ENCODE measurements at regions not wholly inside any gene's neighbourhood (a gene's known extent, or its start where the extent isn't known, plus 50 kb on each side); places are given as distances from the start of the nearest gene placed in this dataset.

DNA sequence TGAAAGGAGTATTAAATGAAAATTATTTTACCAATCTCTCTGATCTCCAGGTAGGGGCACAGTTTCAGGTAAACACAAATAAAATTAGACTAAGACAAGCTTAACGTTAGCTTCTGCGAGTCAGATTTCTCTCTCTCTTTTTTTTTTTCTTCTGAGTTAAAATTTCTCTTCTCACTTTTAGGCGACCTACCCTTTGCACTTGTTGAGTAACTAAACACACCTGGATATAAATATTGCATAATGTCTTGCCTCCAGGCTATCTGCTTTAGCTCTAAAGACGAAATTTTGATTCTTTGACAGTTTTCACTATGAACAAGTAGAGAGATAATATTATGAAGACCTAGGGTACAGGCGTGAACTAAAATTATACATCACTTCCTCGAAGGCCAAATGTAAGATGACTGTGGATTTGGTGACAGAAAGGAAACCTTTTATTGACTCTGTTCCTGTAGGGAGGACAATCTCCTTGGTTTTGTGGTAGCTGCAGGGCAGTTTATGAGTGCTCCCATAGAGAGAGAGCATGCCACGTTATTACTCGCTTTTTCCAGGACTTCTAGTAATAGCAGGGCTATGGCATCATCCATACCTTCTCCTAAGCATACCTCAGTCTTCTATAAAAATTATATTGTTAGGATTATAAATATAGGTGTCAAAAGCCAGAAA is 303.8 kb upstream of the NEGR1 start:
- no peak for TF ChIP-seq GATA3 (IDR thresholded peaks at IDR 0.05; ENCODE audit: low read depth, low read length)
- TF ChIP-seq GATA2 (IDR thresholded peaks at IDR 0.05; ENCODE audit: low read depth, low read length): no peak

- TF ChIP-seq GATA2 (IDR thresholded peaks at IDR 0.05; ENCODE audit: low read depth, low read length) (no peak), GATA3 (IDR thresholded peaks at IDR 0.05; ENCODE audit: low read depth, low read length) (no peak)
Measured at GRCh38 chr1:72579629-72580028, 297.3 kb upstream of the NEGR1 start.

DNA sequence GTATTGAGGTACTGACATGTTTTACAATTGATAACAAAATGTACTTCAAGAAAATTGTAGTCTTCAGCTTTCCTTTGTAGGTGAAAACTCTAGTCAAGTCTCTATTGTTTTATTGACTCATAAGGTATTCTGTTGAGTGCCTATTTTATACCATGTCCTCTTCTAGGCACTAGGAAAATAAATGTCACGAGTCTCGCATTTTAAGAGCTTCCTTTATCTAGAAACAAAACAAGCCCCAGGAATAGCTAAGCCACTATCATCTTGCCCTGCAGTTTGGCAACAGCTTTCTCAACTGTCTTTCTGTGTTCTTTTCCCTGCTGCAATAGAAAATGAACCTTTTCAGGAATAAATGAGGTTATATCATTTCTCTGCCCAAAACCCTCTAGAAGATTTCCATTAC is 288.5 kb upstream of the NEGR1 start:
- TF ChIP-seq GATA2 (IDR thresholded peaks at IDR 0.05; ENCODE audit: low read depth, low read length) (no peak), GATA3 (IDR thresholded peaks at IDR 0.05; ENCODE audit: low read depth, low read length) (no peak)

GRCh38 chr1:72568113-72568512 is 285.8 kb upstream of the NEGR1 start:
- TF ChIP-seq GATA3 (IDR thresholded peaks at IDR 0.05; ENCODE audit: low read depth, low read length): no peak
- no peak for TF ChIP-seq GATA2 (IDR thresholded peaks at IDR 0.05; ENCODE audit: low read depth, low read length)

DNA sequence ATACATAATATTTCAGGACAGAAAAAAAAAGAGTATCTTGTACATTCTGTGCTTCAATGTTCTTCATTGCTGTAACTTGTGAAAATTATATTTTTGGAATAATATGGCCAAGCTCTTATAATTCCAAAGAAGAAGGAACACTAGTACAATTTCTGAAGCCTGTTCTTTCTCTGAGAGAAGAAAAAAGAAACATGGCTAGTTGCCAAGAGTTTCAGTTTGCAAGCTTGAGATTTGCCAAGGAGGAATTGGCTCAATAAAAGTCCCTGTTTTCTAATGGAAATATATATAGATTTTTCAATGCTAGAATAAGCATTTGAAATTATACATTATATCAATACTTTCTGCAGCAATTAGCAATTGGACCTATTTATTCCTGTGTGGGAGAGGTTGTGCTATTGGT is 285.2 kb upstream of the NEGR1 start:
- TF ChIP-seq GATA2 (IDR thresholded peaks at IDR 0.05; ENCODE audit: low read depth, low read length) (no peak), GATA3 (IDR thresholded peaks at IDR 0.05; ENCODE audit: low read depth, low read length) (no peak)

DNA sequence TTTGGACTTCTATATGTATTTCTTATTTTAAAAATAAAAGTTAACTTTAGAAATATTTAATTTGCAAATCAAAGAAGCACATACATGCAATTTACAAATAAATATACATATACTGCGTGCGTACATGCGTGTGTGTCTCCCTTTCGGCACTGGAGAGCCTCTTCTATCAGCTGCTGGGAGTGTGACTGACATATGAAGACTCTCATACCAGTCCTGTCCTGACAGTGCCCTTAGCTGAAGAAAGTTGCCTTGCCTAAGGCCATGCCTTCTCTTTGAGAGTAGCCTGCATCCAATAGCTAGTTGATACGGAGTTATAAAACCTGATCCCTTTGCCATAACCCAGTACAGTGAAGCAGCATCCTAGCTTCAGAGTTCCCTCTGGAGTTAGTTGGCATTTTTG is 282.4 kb upstream of the NEGR1 start:
- TF ChIP-seq GATA3 (IDR thresholded peaks at IDR 0.05; ENCODE audit: low read depth, low read length) (no peak), GATA2 (IDR thresholded peaks at IDR 0.05; ENCODE audit: low read depth, low read length) (no peak)

- TF ChIP-seq GATA3 (IDR thresholded peaks at IDR 0.05; ENCODE audit: low read depth, low read length) (no peak), GATA2 (IDR thresholded peaks at IDR 0.05; ENCODE audit: low read depth, low read length) (no peak)
Measured at GRCh38 chr1:72557446-72558049, 275.2 kb upstream of the NEGR1 start.

GRCh38 chr1:72547412-72547811 is 265.1 kb upstream of the NEGR1 start:
- TF ChIP-seq GATA2 (IDR thresholded peaks at IDR 0.05; ENCODE audit: low read depth, low read length) (no peak), GATA3 (IDR thresholded peaks at IDR 0.05; ENCODE audit: low read depth, low read length) (no peak)

DNA sequence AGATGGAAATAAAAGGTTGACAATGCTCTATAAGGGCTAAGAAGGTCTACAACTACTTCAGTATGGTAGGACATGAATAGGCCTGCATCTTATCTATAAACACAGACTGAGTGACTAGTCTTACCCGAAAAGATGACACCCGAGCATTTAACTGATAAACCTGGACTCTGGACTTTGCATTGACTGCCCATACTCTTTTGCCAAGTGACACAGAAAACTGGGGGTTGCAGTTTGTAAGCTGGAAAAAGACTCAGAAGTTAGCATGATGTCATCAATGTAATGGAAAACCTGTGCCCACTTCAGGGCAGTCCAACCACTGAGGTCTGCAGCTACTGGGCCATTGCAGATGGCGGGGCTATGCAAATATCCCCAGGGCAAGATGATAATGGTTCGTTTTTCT is 258.3 kb upstream of the NEGR1 start:
- TF ChIP-seq GATA3 (IDR thresholded peaks at IDR 0.05; ENCODE audit: low read depth, low read length) (no peak), GATA2 (IDR thresholded peaks at IDR 0.05; ENCODE audit: low read depth, low read length) (no peak)

GRCh38 chr1:72535470-72535869 is 253.1 kb upstream of the NEGR1 start:
- no peak for TF ChIP-seq GATA3 (IDR thresholded peaks at IDR 0.05; ENCODE audit: low read depth, low read length)
- no peak for TF ChIP-seq GATA2 (IDR thresholded peaks at IDR 0.05; ENCODE audit: low read depth, low read length)

DNA sequence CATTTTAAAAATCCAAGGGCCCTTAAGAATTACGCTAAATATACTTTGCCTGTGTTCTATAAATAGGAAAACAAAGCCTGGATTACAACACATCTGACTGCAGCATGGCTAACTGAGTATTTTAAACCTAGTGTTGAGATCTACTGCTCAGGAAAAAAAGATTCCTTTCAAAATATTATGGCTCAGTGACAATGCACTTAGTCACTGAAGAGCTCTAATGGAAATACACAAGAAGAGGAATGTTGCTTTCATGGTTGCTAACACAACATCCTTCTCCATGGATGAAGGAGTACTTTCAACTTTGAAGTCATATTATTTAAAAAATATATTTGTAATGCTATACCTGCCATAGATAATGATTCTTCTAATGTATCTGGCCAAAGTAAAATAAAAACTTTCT is 248.3 kb upstream of the NEGR1 start:
- TF ChIP-seq GATA3 (IDR thresholded peaks at IDR 0.05; ENCODE audit: low read depth, low read length): no peak
- no peak for TF ChIP-seq GATA2 (IDR thresholded peaks at IDR 0.05; ENCODE audit: low read depth, low read length)

DNA sequence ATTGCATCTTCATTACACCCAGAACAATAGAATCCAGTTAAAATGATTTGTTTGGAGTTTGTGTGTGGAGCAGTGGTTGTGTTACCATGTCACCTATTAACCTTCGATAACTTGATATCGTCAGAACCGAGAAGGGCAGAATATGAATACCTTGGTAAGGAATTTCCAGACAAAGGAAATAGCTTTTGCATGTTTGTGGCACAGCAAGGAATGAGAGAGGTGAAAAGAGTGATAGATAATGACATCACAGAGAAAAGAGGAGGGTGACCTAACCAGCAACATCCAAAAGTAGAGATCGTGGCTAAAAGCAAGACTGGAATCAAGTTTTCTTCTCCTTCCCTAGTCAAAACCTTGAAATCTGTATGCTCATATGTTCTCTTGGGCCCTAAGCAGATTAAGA is 244.6 kb upstream of the NEGR1 start:
- TF ChIP-seq GATA3 (IDR thresholded peaks at IDR 0.05; ENCODE audit: low read depth, low read length) (no peak), GATA2 (IDR thresholded peaks at IDR 0.05; ENCODE audit: low read depth, low read length) (no peak)

- TF ChIP-seq GATA2 (IDR thresholded peaks at IDR 0.05; ENCODE audit: low read depth, low read length) (no peak), GATA3 (IDR thresholded peaks at IDR 0.05; ENCODE audit: low read depth, low read length) (no peak)
Measured at GRCh38 chr1:72524021-72524420, 241.7 kb upstream of the NEGR1 start.

- TF ChIP-seq GATA2 (IDR thresholded peaks at IDR 0.05; ENCODE audit: low read depth, low read length) (no peak), GATA3 (IDR thresholded peaks at IDR 0.05; ENCODE audit: low read depth, low read length) (no peak)
Measured at GRCh38 chr1:72521659-72522058, 239.3 kb upstream of the NEGR1 start.

- TF ChIP-seq GATA2 (IDR thresholded peaks at IDR 0.05; ENCODE audit: low read depth, low read length) (no peak), GATA3 (IDR thresholded peaks at IDR 0.05; ENCODE audit: low read depth, low read length) (no peak)
Measured at GRCh38 chr1:72516826-72517225, 234.5 kb upstream of the NEGR1 start.

All from SH-SY5Y (cell line).